ENCODE measurements at regions not wholly inside any gene's neighbourhood (a gene's known extent, or its start where the extent isn't known, plus 50 kb on each side); places are given as distances from the start of the nearest gene placed in this dataset.

GRCh38 chr4:43903456-43903855, 545.2 kb downstream of the KCTD8 start:
- no peaks in the 10 kb centered on the region for H3K4me1 ChIP-seq (ENCODE audit: insufficient read depth, insufficient read length)
- H3K9ac ChIP-seq (ENCODE audit: insufficient read length, low read depth) = no peak overlapping the region
- TF ChIP-seq SUZ12 (IDR thresholded peaks at IDR 0.05; ENCODE audit: extremely low read depth, insufficient read depth, insufficient read length) (no peak), ZNF274 (IDR thresholded peaks at IDR 0.05; ENCODE audit: low read depth, low read length) (no peak), YY1 (IDR thresholded peaks at IDR 0.05; ENCODE audit: insufficient read depth, insufficient read length) (no peak)
- H3K9me3 ChIP-seq (ENCODE audit: insufficient read depth, low read length) = no peaks in the 10 kb centered on the region
- no peaks in the 10 kb centered on the region for H3K27me3 ChIP-seq (ENCODE audit: insufficient read depth, insufficient read length)
- H3K4me3 ChIP-seq (ENCODE audit: insufficient read length, low read depth) = no peak overlapping the region
- no peaks in the 10 kb centered on the region for H3K36me3 ChIP-seq (ENCODE audit: insufficient read depth, insufficient read length, low read length)
- no peak for DNase-seq (ENCODE audit: low read depth, low spot score)

GRCh38 chr4:43918377-43918776, 530.2 kb downstream of the KCTD8 start:
- H3K9ac ChIP-seq (ENCODE audit: insufficient read length, low read depth) = no peak overlapping the region
- no peaks in the 10 kb centered on the region for H3K27me3 ChIP-seq (ENCODE audit: insufficient read depth, insufficient read length)
- no peaks in the 10 kb centered on the region for H3K9me3 ChIP-seq (ENCODE audit: insufficient read depth, low read length)
- no peaks in the 10 kb centered on the region for H3K36me3 ChIP-seq (ENCODE audit: insufficient read depth, insufficient read length, low read length)
- TF ChIP-seq YY1 (IDR thresholded peaks at IDR 0.05; ENCODE audit: insufficient read depth, insufficient read length) (no peak), ZNF274 (IDR thresholded peaks at IDR 0.05; ENCODE audit: low read depth, low read length) (no peak), SUZ12 (IDR thresholded peaks at IDR 0.05; ENCODE audit: extremely low read depth, insufficient read depth, insufficient read length) (no peak)
- H3K4me1 ChIP-seq (ENCODE audit: insufficient read depth, insufficient read length) = no peaks in the 10 kb centered on the region
- no peak for DNase-seq (ENCODE audit: low read depth, low spot score)
- H3K4me3 ChIP-seq (ENCODE audit: insufficient read length, low read depth) = no peak overlapping the region

GRCh38 chr4:43932448-43932847, 516.2 kb downstream of the KCTD8 start:
- Histone ChIP-seq H3K36me3 (ENCODE audit: insufficient read depth, insufficient read length, low read length) (no peaks in the 10 kb centered on the region), H3K9ac (ENCODE audit: insufficient read length, low read depth) (no peak overlapping the region), H3K9me3 (ENCODE audit: insufficient read depth, low read length) (no peaks in the 10 kb centered on the region), H3K27me3 (ENCODE audit: insufficient read depth, insufficient read length) (no peaks in the 10 kb centered on the region), H3K4me3 (ENCODE audit: insufficient read length, low read depth) (no peak overlapping the region), H3K4me1 (ENCODE audit: insufficient read depth, insufficient read length) (no peaks in the 10 kb centered on the region)
- TF ChIP-seq ZNF274 (IDR thresholded peaks at IDR 0.05; ENCODE audit: low read depth, low read length) = no peak
- no peak for TF ChIP-seq YY1 (IDR thresholded peaks at IDR 0.05; ENCODE audit: insufficient read depth, insufficient read length)
- no peak for TF ChIP-seq SUZ12 (IDR thresholded peaks at IDR 0.05; ENCODE audit: extremely low read depth, insufficient read depth, insufficient read length)
- DNase-seq (ENCODE audit: low read depth, low spot score) = no peak

- no peak for DNase-seq (ENCODE audit: low read depth, low spot score)
- H3K9me3 ChIP-seq (ENCODE audit: insufficient read depth, low read length) = no peaks in the 10 kb centered on the region
- TF ChIP-seq ZNF274 (IDR thresholded peaks at IDR 0.05; ENCODE audit: low read depth, low read length) (no peak), YY1 (IDR thresholded peaks at IDR 0.05; ENCODE audit: insufficient read depth, insufficient read length) (no peak), SUZ12 (IDR thresholded peaks at IDR 0.05; ENCODE audit: extremely low read depth, insufficient read depth, insufficient read length) (no peak)
- H3K4me3 ChIP-seq (ENCODE audit: insufficient read length, low read depth) = no peak overlapping the region
- H3K4me1 ChIP-seq (ENCODE audit: insufficient read depth, insufficient read length) = no peaks in the 10 kb centered on the region
- H3K36me3 ChIP-seq (ENCODE audit: insufficient read depth, insufficient read length, low read length) = no peaks in the 10 kb centered on the region
- no peaks in the 10 kb centered on the region for H3K27me3 ChIP-seq (ENCODE audit: insufficient read depth, insufficient read length)
- no peak overlapping the region for H3K9ac ChIP-seq (ENCODE audit: insufficient read length, low read depth)
Measured at GRCh38 chr4:43943998-43944397, 504.6 kb downstream of the KCTD8 start.

GRCh38 chr4:43959976-43960375, 488.6 kb downstream of the KCTD8 start:
- Histone ChIP-seq H3K36me3 (ENCODE audit: insufficient read depth, insufficient read length, low read length) (no peaks in the 10 kb centered on the region), H3K9me3 (ENCODE audit: insufficient read depth, low read length) (no peaks in the 10 kb centered on the region), H3K4me3 (ENCODE audit: insufficient read length, low read depth) (no peak overlapping the region), H3K27me3 (ENCODE audit: insufficient read depth, insufficient read length) (no peaks in the 10 kb centered on the region), H3K9ac (ENCODE audit: insufficient read length, low read depth) (no peak overlapping the region), H3K4me1 (ENCODE audit: insufficient read depth, insufficient read length) (no peaks in the 10 kb centered on the region)
- DNase-seq (ENCODE audit: low read depth, low spot score) = no peak
- TF ChIP-seq ZNF274 (IDR thresholded peaks at IDR 0.05; ENCODE audit: low read depth, low read length) = no peak
- no peak for TF ChIP-seq YY1 (IDR thresholded peaks at IDR 0.05; ENCODE audit: insufficient read depth, insufficient read length)
- no peak for TF ChIP-seq SUZ12 (IDR thresholded peaks at IDR 0.05; ENCODE audit: extremely low read depth, insufficient read depth, insufficient read length)

GRCh38 chr4:43968011-43968410, 480.6 kb downstream of the KCTD8 start:
- Histone ChIP-seq H3K9ac (ENCODE audit: insufficient read length, low read depth) (no peak overlapping the region), H3K9me3 (ENCODE audit: insufficient read depth, low read length) (no peaks in the 10 kb centered on the region)
- no peak for TF ChIP-seq ZNF274 (IDR thresholded peaks at IDR 0.05; ENCODE audit: low read depth, low read length)
- no peak for TF ChIP-seq SUZ12 (IDR thresholded peaks at IDR 0.05; ENCODE audit: extremely low read depth, insufficient read depth, insufficient read length)
- TF ChIP-seq YY1 (IDR thresholded peaks at IDR 0.05; ENCODE audit: insufficient read depth, insufficient read length) = no peak

GRCh38 chr4:43983610-43984009, 465.0 kb downstream of the KCTD8 start:
- Histone ChIP-seq H3K4me1 (ENCODE audit: insufficient read depth, insufficient read length) (no peaks in the 10 kb centered on the region), H3K9ac (ENCODE audit: insufficient read length, low read depth) (no peak overlapping the region), H3K27me3 (ENCODE audit: insufficient read depth, insufficient read length) (no peaks in the 10 kb centered on the region), H3K9me3 (ENCODE audit: insufficient read depth, low read length) (no peaks in the 10 kb centered on the region), H3K36me3 (ENCODE audit: insufficient read depth, insufficient read length, low read length) (no peaks in the 10 kb centered on the region), H3K4me3 (ENCODE audit: insufficient read length, low read depth) (no peak overlapping the region)
- no peak for TF ChIP-seq YY1 (IDR thresholded peaks at IDR 0.05; ENCODE audit: insufficient read depth, insufficient read length)
- TF ChIP-seq SUZ12 (IDR thresholded peaks at IDR 0.05; ENCODE audit: extremely low read depth, insufficient read depth, insufficient read length) = no peak
- no peak for TF ChIP-seq ZNF274 (IDR thresholded peaks at IDR 0.05; ENCODE audit: low read depth, low read length)
- DNase-seq (ENCODE audit: low read depth, low spot score) = no peak

More at GRCh38 chr4:43968011-43968410, 480.6 kb downstream of the KCTD8 start:
- Histone ChIP-seq H3K36me3 (ENCODE audit: insufficient read depth, insufficient read length, low read length) (no peaks in the 10 kb centered on the region), H3K4me1 (ENCODE audit: insufficient read depth, insufficient read length) (no peaks in the 10 kb centered on the region), H3K27me3 (ENCODE audit: insufficient read depth, insufficient read length) (no peaks in the 10 kb centered on the region), H3K4me3 (ENCODE audit: insufficient read length, low read depth) (no peak overlapping the region)
- DNase-seq (ENCODE audit: low read depth, low spot score) = no peak
